ENCODE measurements at regions not wholly inside any gene's neighbourhood (a gene's known extent, or its start where the extent isn't known, plus 50 kb on each side); places are given as distances from the start of the nearest gene placed in this dataset.

DNA sequence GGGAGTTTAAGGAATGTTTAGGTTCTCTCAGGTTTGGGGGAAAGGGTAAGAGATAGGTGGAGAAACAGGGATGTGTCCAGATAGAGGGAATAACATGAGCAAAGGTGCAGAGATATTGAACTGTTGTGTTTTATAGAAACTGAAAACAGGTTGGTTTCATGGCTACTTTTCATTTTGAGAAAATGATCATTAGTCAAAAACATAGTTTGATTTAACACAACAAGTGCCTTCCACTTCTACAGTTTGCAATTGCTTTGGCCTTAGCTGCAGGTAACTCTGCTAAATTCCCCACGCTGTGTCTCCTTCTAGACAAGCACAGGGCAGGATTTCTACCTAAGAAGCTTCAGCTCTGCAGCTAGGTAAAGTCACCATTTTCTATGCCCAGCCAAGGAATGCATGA lies 124.9 kb downstream of the RGS2 start:
- no peak for TF ChIP-seq POLR2A (IDR thresholded peaks at IDR 0.05)
- TF ChIP-seq CTCF (IDR thresholded peaks at IDR 0.05 in 4 of 5, conservative IDR thresholded peaks at IDR 0.05 in 1 of 5) = no peak
